RWPE2 (cell line): ENCODE measurements at regions not wholly inside any gene's neighbourhood (a gene's known extent, or its start where the extent isn't known, plus 50 kb on each side); places are given as distances from the start of the nearest gene placed in this dataset.

Source experiments
- ATAC-seq: fragments of 200-7000 bp; cut with Tn5 transposase; 3 replicates; pipeline ENCODE4 v1.9.1; 2021; ENCODE audit warnings: low read depth
- DNase-seq: peaks from one replicate; pipeline ENCODE4 v3.0.0-alpha.2; 2020; ENCODE audit warnings: low spot score
- H3K27ac ChIP-seq: fragments of 450-650 bp; 2 replicates; pipeline ENCODE4 v1.5.1; 2017; ENCODE audit warnings: mild to moderate bottlenecking; ENCODE audit not compliant: poor library complexity, severe bottlenecking
- H3K27me3 ChIP-seq: fragments of 250-450 bp; sonication (Bioruptor Pico); 2 replicates; pipeline ENCODE4 v1.5.1; 2021; ENCODE audit warnings: mild to moderate bottlenecking, moderate library complexity; ENCODE audit not compliant: insufficient read depth, poor library complexity, severe bottlenecking
- H3K36me3 ChIP-seq: fragments of 250-450 bp; sonication (Bioruptor Pico); 2 replicates; pipeline ENCODE4 v1.5.1; 2020; ENCODE audit warnings: low read depth, mild to moderate bottlenecking, moderate library complexity
- H3K4me1 ChIP-seq: fragments of 250-450 bp; sonication (Bioruptor Pico); 2 replicates; pipeline ENCODE4 v1.5.1; 2021; ENCODE audit warnings: mild to moderate bottlenecking, moderate library complexity; ENCODE audit not compliant: insufficient read depth, poor library complexity, severe bottlenecking
- H3K4me3 ChIP-seq: fragments of 250-450 bp; sonication (Bioruptor Pico); 2 replicates; pipeline ENCODE4 v1.5.1; 2021; ENCODE audit warnings: mild to moderate bottlenecking, moderate library complexity; ENCODE audit not compliant: severe bottlenecking
- H3K9me3 ChIP-seq: fragments of 250-450 bp; sonication (Bioruptor Pico); 2 replicates; pipeline ENCODE4 v1.5.1; 2021; ENCODE audit warnings: mild to moderate bottlenecking, moderate library complexity; ENCODE audit not compliant: severe bottlenecking
- CTCF ChIP-seq: fragments of 450-650 bp; IDR thresholded peaks from one replicate; pipeline ENCODE4 v1.5.1; 2017; ENCODE audit warnings: mild to moderate bottlenecking, moderate library complexity; ENCODE audit not compliant: poor library complexity, severe bottlenecking

GRCh38 chr12:25896981-25897380 lies 61.5 kb upstream of the RASSF8 start:
- H3K27ac ChIP-seq, result no peak overlapping the region
- H3K36me3 ChIP-seq, result no peaks in the 10 kb centered on the region
- no peaks in the 10 kb centered on the region for H3K4me1 ChIP-seq
- ATAC-seq, result no peak
- no peak for TF ChIP-seq CTCF
- no peak for DNase-seq
- no peaks in the 10 kb centered on the region for H3K9me3 ChIP-seq
- no peak overlapping the region for H3K4me3 ChIP-seq
- no peaks in the 10 kb centered on the region for H3K27me3 ChIP-seq

GRCh38 chr12:25903603-25904245 lies 54.8 kb upstream of the RASSF8 start:
- no peak overlapping the region for H3K27ac ChIP-seq
- no peaks in the 10 kb centered on the region for H3K9me3 ChIP-seq
- no peak for DNase-seq
- H3K27me3 ChIP-seq, result no peaks in the 10 kb centered on the region
- no peaks in the 10 kb centered on the region for H3K4me1 ChIP-seq
- TF ChIP-seq CTCF, result no peak
- H3K36me3 ChIP-seq, result no peaks in the 10 kb centered on the region
- ATAC-seq, result no peak
- no peak overlapping the region for H3K4me3 ChIP-seq

DNA sequence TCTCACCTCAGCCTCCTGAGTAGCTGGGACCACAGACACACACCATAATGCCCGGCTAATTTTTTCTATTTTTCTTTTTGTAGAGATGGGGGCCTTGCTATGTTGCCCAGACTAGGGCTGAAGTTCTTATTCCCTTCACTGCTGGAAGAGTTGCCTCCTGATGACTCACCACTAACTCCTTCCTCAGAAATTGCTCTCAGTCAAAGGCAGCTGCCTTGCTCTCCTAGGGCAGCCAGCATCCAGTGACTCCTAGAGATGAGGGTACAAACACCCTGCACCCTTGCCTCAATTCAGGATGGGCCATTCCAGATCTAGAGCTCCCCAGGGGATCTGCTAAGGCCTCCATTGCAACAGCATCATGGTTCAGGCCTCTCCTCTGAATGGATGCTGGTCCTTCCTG lies 54.0 kb upstream of the RASSF8 start:
- Histone ChIP-seq H3K9me3 (no peaks in the 10 kb centered on the region), H3K36me3 (no peaks in the 10 kb centered on the region), H3K27ac (no peak overlapping the region), H3K4me1 (no peaks in the 10 kb centered on the region), H3K27me3 (no peaks in the 10 kb centered on the region), H3K4me3 (no peak overlapping the region)
- ATAC-seq, result no peak
- DNase-seq, result no peak
- TF ChIP-seq CTCF, result no peak

DNA sequence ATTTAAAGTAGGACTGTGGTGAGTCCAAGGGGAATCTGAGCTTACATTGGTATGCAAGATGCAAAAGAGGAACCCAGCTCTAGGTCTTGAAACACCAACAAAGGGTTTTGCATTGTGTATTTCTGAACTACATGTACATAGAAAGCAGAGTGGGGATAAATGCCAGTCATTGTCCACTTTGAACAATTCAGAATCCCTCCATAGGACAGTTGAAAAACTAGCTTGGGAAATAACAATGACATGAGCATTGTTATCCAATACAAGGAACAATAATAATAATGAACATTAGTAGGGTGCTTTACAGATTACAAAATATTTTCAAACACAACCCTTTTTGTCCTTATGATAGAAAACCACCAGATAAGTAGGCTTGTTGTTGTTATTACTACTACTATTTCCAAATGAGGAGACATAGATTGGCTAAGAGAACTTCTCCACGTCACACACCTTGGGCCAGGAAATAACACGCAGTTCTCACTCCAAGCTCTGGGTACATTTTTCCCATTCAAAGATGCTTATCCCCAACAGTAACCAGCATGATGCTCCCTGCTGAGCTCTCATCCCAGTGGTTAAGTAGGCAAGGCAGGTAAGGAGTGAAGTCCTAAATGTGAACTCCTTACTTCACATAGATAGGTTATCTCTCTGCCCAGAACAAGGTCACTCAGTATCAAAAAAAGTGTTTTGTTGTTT lies 51.7 kb upstream of the RASSF8 start:
- Histone ChIP-seq H3K36me3 (no peaks in the 10 kb centered on the region), H3K9me3 (no peaks in the 10 kb centered on the region), H3K4me1 (no peaks in the 10 kb centered on the region), H3K27ac (no peak overlapping the region), H3K4me3 (no peak overlapping the region), H3K27me3 (no peaks in the 10 kb centered on the region)
- no peak for ATAC-seq
- TF ChIP-seq CTCF, result no peak
- DNase-seq, result no peak
